ENCODE measurements at regions not wholly inside any gene's neighbourhood (a gene's known extent, or its start where the extent isn't known, plus 50 kb on each side); places are given as distances from the start of the nearest gene placed in this dataset.

DNA sequence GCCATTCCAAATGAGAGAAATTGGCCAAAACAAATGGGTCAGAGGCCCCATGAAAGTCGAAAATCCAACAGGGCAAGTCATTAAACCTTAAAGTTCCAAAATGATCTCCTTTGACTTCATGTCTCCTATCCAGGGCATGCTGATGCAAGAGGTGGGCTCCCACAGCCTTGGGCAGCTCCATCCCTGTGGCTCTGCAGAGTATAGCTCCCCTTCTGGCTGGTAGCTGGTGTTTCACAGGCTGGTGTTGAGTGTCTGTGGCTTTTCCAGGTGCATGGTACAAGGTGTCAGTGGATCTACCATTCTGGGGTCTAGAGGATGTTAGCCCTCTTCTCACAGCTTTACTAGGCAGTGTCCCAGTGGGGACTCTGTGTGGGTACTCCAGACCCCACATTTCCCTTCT, 115.2 kb upstream of the LAMA2 start:
- no peak for TF ChIP-seq POLR2A (IDR thresholded peaks at IDR 0.05)
- TF ChIP-seq, protein P1, sequence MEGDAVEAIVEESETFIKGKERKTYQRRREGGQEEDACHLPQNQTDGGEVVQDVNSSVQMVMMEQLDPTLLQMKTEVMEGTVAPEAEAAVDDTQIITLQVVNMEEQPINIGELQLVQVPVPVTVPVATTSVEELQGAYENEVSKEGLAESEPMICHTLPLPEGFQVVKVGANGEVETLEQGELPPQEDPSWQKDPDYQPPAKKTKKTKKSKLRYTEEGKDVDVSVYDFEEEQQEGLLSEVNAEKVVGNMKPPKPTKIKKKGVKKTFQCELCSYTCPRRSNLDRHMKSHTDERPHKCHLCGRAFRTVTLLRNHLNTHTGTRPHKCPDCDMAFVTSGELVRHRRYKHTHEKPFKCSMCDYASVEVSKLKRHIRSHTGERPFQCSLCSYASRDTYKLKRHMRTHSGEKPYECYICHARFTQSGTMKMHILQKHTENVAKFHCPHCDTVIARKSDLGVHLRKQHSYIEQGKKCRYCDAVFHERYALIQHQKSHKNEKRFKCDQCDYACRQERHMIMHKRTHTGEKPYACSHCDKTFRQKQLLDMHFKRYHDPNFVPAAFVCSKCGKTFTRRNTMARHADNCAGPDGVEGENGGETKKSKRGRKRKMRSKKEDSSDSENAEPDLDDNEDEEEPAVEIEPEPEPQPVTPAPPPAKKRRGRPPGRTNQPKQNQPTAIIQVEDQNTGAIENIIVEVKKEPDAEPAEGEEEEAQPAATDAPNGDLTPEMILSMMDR (IDR thresholded peaks at IDR 0.05 in 8 of 11, conservative IDR thresholded peaks at IDR 0.05 in 3 of 11): no peak
